Neuronal stem cell (in vitro differentiated cells): ENCODE measurements at regions not wholly inside any gene's neighbourhood (a gene's known extent, or its start where the extent isn't known, plus 50 kb on each side); places are given as distances from the start of the nearest gene placed in this dataset.

Experiments used
- DNase-seq: peaks from one replicate; pipeline ENCODE4 v3.0.0-alpha.2; 2013; ENCODE audit warnings: low spot score
- H2AFZ ChIP-seq: one replicate; pipeline ENCODE4 v1.6.1; 2013; ENCODE audit warnings: mild to moderate bottlenecking, low read length, inconsistent platforms
- H2AK5ac ChIP-seq: 2 replicates; pipeline ENCODE4 v1.6.1; 2013; ENCODE audit warnings: low read depth, mild to moderate bottlenecking, inconsistent platforms, low read length, moderate library complexity, mixed read lengths
- H2BK120ac ChIP-seq: 2 replicates; pipeline ENCODE4 v1.6.1; 2013; ENCODE audit warnings: low read depth, mild to moderate bottlenecking, inconsistent platforms, low read length, moderate library complexity, mixed read lengths
- H2BK12ac ChIP-seq: one replicate; pipeline ENCODE4 v1.6.1; 2013; ENCODE audit warnings: low read length, inconsistent platforms
- H2BK15ac ChIP-seq: 2 replicates; pipeline ENCODE4 v1.6.1; 2013; ENCODE audit warnings: mild to moderate bottlenecking, low read length, inconsistent platforms, mixed read lengths
- H2BK5ac ChIP-seq: one replicate; pipeline ENCODE4 v1.6.1; 2013; ENCODE audit warnings: inconsistent platforms, mild to moderate bottlenecking, low read length, moderate library complexity
- H3K14ac ChIP-seq: one replicate; pipeline ENCODE4 v1.6.1; 2013; ENCODE audit warnings: low read length, inconsistent platforms
- H3K18ac ChIP-seq: 2 replicates; pipeline ENCODE4 v1.6.1; 2013; ENCODE audit warnings: low read length, inconsistent platforms
- H3K23ac ChIP-seq: 2 replicates; pipeline ENCODE4 v1.6.1; 2013; ENCODE audit warnings: low read depth, mild to moderate bottlenecking, mixed read lengths, low read length, inconsistent platforms; ENCODE audit not compliant: poor library complexity
- H3K27ac ChIP-seq: replicated peaks from 3 replicates; pipeline ENCODE4 v1.5.1; 2013; ENCODE audit warnings: low read length, inconsistent platforms
- H3K27me3 ChIP-seq, 3 experiments: 2 replicates each; pipeline ENCODE4 v1.6.1; 2013; ENCODE audit warnings: low read length in 3 of 3, mild to moderate bottlenecking in 2 of 3, inconsistent platforms in 1 of 3, low read depth in 1 of 3, mixed read lengths in 1 of 3, moderate library complexity in 1 of 3; ENCODE audit not compliant: control insufficient read depth in 3 of 3, insufficient read depth in 3 of 3
- H3K36me3 ChIP-seq, 2 donors: replicated peaks in 1 of 2; 2 replicates each; pipeline ENCODE4 v1.6.1; 2013; ENCODE audit warnings: low read length in 2 of 2; ENCODE audit not compliant: control insufficient read depth in 2 of 2, insufficient read depth in 2 of 2
- H3K4ac ChIP-seq: 2 replicates; pipeline ENCODE4 v1.6.1; 2013; ENCODE audit warnings: inconsistent platforms, mild to moderate bottlenecking, low read length, moderate library complexity
- H3K4me1 ChIP-seq, 2 donors: 1 replicate in 1 of 2; 2 replicates in 1 of 2; pipeline ENCODE4 v1.6.1; 2013; ENCODE audit warnings: low read length in 2 of 2, low read depth in 1 of 2; ENCODE audit not compliant: control insufficient read depth in 2 of 2, insufficient read depth in 1 of 2
- H3K4me2 ChIP-seq: one replicate; pipeline ENCODE4 v1.6.1; 2013; ENCODE audit warnings: mild to moderate bottlenecking, low read length, inconsistent platforms; ENCODE audit not compliant: insufficient read depth, poor library complexity, severe bottlenecking
- H3K4me3 ChIP-seq, 2 donors: 2 replicates each; pipeline ENCODE4 v1.5.1; 2013; ENCODE audit warnings: low read length in 2 of 2, mild to moderate bottlenecking in 2 of 2, inconsistent platforms in 1 of 2, moderate library complexity in 1 of 2
- H3K79me1 ChIP-seq: one replicate; pipeline ENCODE4 v1.6.1; 2013; ENCODE audit warnings: low read depth, mild to moderate bottlenecking, inconsistent platforms, low read length, moderate library complexity
- H3K9ac ChIP-seq: one replicate; pipeline ENCODE4 v1.6.1; 2013; ENCODE audit warnings: mild to moderate bottlenecking, low read depth, low read length, inconsistent platforms; ENCODE audit not compliant: poor library complexity
- H3K9me3 ChIP-seq, 2 donors: replicated peaks in 1 of 2; 2 replicates each; pipeline versions ENCODE3 to v1.6.1; 2013; ENCODE audit warnings: low read length in 2 of 2, mild to moderate bottlenecking in 2 of 2, inconsistent platforms in 1 of 2, low read depth in 1 of 2, mixed read lengths in 1 of 2, moderate library complexity in 1 of 2; ENCODE audit not compliant: control insufficient read depth in 2 of 2, insufficient read depth in 1 of 2
- H4K8ac ChIP-seq: one replicate; pipeline ENCODE4 v1.6.1; 2013; ENCODE audit warnings: low read depth, mild to moderate bottlenecking, inconsistent platforms, low read length, moderate library complexity
- H4K91ac ChIP-seq: one replicate; pipeline ENCODE4 v1.6.1; 2013; ENCODE audit warnings: low read length, low read depth, mild to moderate bottlenecking, inconsistent platforms; ENCODE audit not compliant: poor library complexity
- WGBS, 2 donors: extraction: QIAGEN DNeasy Blood & Tissue Kit; methylation state at CpG; one replicate each; pipeline ENCODE4 v1.1.7; 2013; ENCODE audit warnings: missing lambda C conversion rate in 2 of 2, mixed read lengths in 1 of 2; ENCODE audit not compliant: insufficient read length in 2 of 2, insufficient replicate concordance in 1 of 2; ENCODE audit errors: extremely low coverage in 2 of 2; 5-methylcytosine and 5-hydroxymethylcytosine counted together

DNA sequence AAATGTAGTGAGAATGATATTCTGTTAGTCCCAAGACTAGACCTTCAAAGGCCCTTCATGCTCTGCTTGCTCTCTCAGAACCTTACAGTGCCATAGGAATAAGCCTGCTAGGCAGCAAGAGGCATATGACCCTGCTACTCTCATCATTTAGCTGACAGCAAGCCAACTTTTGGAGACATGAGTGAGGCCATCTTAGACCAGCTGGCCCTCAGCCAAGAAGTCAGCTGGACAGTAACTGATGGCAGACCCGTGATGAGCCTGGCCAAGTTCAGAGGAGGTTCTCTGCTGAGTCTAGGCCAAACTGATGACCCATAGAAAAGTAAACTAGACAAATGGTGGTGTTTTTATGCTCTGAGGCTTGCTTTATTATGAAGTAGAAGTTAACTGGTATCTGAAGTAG lies 82.6 kb downstream of the C18orf54 start:
- H3K14ac ChIP-seq: no peak overlapping the region
- H3K79me1 ChIP-seq: no peaks in the 10 kb centered on the region
- no peak overlapping the region for H3K4me3 ChIP-seq
- no peak overlapping the region for H2AFZ ChIP-seq
- H3K27me3 ChIP-seq: no peaks in the 10 kb centered on the region
- no peaks in the 10 kb centered on the region for H3K9me3 ChIP-seq
- no peaks in the 10 kb centered on the region for H3K36me3 ChIP-seq
- no peak overlapping the region for H3K18ac ChIP-seq
- H2AK5ac ChIP-seq: no peak overlapping the region
- no peak overlapping the region for H4K8ac ChIP-seq
- no peak overlapping the region for H3K9ac ChIP-seq
- H3K4me1 ChIP-seq: peaks cover 4 to 7% of the 10 kb centered on the region in 2 donors
- H3K4me2 ChIP-seq: no peak overlapping the region
- H2BK120ac ChIP-seq: no peak overlapping the region
- H2BK15ac ChIP-seq: no peak overlapping the region
- H3K4ac ChIP-seq: no peak overlapping the region
- no CpG with 5 or more reads among the region's 1 CpG for WGBS, 2 donors
- no peak overlapping the region for H4K91ac ChIP-seq
- no peak for DNase-seq
- H2BK5ac ChIP-seq: no peak overlapping the region
- no peak overlapping the region for H3K27ac ChIP-seq
- no peak overlapping the region for H3K23ac ChIP-seq
- peak overlapping the region; percentile 35 for H2BK12ac ChIP-seq

DNA sequence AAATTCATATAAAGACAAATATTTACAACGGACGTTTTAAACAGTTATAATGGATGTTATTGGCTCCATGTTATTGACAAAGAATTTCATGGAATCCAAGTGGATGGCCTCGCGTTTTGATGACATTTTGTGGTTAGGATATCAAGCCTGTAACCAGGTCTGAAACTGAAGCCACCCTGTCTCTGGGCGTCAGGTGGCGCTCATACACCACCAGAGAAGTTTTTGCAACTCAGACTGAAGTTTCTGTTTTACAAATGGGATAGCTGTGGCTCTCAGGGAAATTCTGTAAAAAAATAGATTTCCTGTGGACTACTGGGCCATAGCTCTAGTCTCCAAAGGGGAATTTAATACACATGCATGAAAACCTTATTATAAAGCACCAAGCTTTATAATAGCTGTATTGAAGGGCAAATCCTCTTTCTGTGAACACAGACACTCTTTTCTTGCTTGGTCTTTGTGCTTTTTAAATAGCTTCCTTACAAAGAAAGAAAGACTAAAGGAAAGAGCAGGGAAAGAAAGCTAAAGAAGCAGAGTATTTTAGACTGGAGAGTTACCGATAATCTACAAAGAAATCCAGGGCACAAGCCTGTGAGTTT lies 86.7 kb downstream of the C18orf54 start:
- no peak overlapping the region for H2BK12ac ChIP-seq
- no peaks in the 10 kb centered on the region for H3K36me3 ChIP-seq
- H3K18ac ChIP-seq: no peak overlapping the region
- peak overlapping the region; percentile 81 for H3K27ac ChIP-seq
- no peak overlapping the region for H3K4ac ChIP-seq
- H3K9ac ChIP-seq: no peak overlapping the region
- H3K79me1 ChIP-seq: no peaks in the 10 kb centered on the region
- no peak overlapping the region for H4K91ac ChIP-seq
- no peak overlapping the region for H3K14ac ChIP-seq
- no peak overlapping the region for H3K4me2 ChIP-seq
- peak; percentile 71 for DNase-seq
- H2BK15ac ChIP-seq: no peak overlapping the region
- H2AFZ ChIP-seq: peak overlapping the region; percentile 60
- H2BK120ac ChIP-seq: no peak overlapping the region
- H3K4me3 ChIP-seq: no peak overlapping the region
- no peaks in the 10 kb centered on the region for H3K27me3 ChIP-seq
- H3K4me1 ChIP-seq: peaks cover 4 to 7% of the 10 kb centered on the region in 2 donors
- no peak overlapping the region for H3K23ac ChIP-seq
- WGBS, 2 donors: no CpG with 5 or more reads among the region's 7 CpGs
- H3K9me3 ChIP-seq: no peaks in the 10 kb centered on the region
- H2BK5ac ChIP-seq: no peak overlapping the region
- H4K8ac ChIP-seq: no peak overlapping the region
- H2AK5ac ChIP-seq: no peak overlapping the region

DNA sequence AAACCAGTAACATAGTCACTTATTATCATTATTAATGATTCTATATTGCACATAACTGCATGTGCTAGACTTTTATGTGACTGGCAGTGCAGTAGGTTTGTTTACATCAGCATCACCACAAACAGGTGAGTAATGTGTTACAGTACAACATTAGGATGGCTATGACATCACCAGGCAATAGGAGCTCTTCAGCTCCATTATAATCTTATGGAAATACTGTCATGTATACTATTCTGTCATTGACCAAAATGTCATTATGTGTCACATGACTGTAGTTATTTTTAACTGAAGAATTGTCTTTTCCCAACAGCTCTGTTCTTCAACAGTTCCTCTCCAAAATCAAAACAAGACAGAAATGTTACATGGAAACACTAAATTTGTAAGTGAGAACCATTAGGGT lies 96.3 kb downstream of the C18orf54 start:
- Histone ChIP-seq H3K27ac (no peak overlapping the region), H3K27me3 (no peaks in the 10 kb centered on the region), H3K9me3 (no peaks in the 10 kb centered on the region), H3K9ac (no peak overlapping the region), H3K4me2 (no peak overlapping the region), H2BK12ac (no peak overlapping the region), H3K36me3 (no peaks in the 10 kb centered on the region), H3K4me1 (no peaks in the 10 kb centered on the region), H2BK120ac (no peak overlapping the region), H3K14ac (no peak overlapping the region), H2AFZ (no peak overlapping the region), H2BK5ac (no peak overlapping the region), H2AK5ac (no peak overlapping the region), H3K4ac (no peak overlapping the region), H4K8ac (no peak overlapping the region), H4K91ac (no peak overlapping the region), H3K23ac (no peak overlapping the region), H3K4me3 (no peak overlapping the region), H3K18ac (no peak overlapping the region), H3K79me1 (no peaks in the 10 kb centered on the region), H2BK15ac (no peak overlapping the region)
- DNase-seq: no peak

DNA sequence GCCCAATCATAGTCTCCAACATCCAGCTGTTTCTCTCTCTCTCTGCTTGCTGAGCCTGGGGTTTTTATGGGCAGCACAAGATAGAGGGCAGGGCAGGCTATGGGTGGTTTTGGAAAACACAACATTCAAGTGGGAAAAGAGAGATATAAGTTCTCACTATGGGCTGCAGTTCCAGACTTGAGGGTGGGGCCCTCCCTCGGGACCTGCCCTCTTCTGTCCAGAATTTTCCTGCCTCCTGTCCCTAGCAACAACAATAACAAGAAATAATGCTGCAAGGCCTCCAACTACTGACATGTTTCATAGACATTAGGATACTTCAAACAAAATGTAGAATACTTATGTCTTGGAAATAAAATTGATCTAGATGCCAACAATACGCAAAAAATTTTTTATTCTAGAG lies 107.8 kb downstream of the C18orf54 start:
- Histone ChIP-seq H2BK15ac (no peak overlapping the region), H3K9ac (no peak overlapping the region), H2BK12ac (no peak overlapping the region), H3K27me3 (no peaks in the 10 kb centered on the region), H3K18ac (no peak overlapping the region), H2AK5ac (no peak overlapping the region), H3K9me3 (no peaks in the 10 kb centered on the region), H3K4ac (no peak overlapping the region), H4K91ac (no peak overlapping the region), H4K8ac (no peak overlapping the region), H3K4me1 (peaks cover 0 to 2% of the 10 kb centered on the region in 2 donors), H3K36me3 (no peaks in the 10 kb centered on the region), H3K79me1 (no peaks in the 10 kb centered on the region), H3K23ac (no peak overlapping the region), H2BK120ac (no peak overlapping the region), H3K4me2 (no peak overlapping the region), H2AFZ (no peak overlapping the region), H2BK5ac (no peak overlapping the region), H3K14ac (no peak overlapping the region), H3K27ac (no peak overlapping the region), H3K4me3 (no peak overlapping the region)
- WGBS, 2 donors: no CpG with 5 or more reads among the region's 2 CpGs
- no peak for DNase-seq
